NCI-H226 (cell line): ENCODE measurements at regions not wholly inside any gene's neighbourhood (a gene's known extent, or its start where the extent isn't known, plus 50 kb on each side); places are given as distances from the start of the nearest gene placed in this dataset.

ENCODE experiments used
- DNase-seq: peaks from one replicate; pipeline ENCODE4 v3.0.0-alpha.2; 2015

DNA sequence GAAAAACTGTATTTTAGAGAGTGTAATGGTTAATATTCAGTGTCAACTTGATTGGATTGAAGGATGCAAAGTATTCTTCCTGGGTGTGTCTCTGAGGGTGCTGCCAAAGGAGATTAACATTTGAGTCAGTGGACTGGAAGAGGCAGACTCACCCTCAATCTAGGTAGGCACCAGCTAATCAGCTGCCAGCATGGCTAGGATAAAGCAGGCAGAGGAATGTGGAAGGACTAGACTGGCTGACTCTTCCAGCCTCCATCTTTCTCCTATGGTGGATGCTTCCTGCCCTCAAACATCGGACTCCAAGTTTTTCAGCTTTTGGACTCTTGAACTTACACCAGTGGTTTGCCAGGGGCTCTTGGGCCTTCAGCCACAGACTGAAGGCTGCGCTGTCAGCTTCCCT, 740.3 kb downstream of the RNF144A start:
- DNase-seq, result peak; percentile 17

DNA sequence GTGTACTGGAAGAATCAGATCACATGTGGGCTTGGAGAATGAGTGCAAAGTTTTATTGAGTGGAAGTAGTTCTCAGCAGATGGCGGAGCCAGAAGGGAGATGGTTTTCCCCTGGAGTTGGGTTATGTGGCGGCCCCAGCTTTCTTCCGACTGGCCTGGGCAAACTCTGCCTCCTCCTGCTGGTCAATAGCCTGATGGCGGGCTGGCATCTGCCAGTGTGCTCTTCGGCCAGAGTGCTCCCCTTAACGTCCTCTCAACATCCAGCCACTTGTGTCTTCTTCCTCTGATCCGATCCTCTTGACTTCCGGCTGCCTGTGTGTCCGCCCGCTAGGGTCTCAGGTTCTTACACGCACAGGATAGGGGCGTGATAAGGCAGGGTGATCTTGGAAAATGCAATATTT, 741.3 kb downstream of the RNF144A start:
- no peak for DNase-seq

DNA sequence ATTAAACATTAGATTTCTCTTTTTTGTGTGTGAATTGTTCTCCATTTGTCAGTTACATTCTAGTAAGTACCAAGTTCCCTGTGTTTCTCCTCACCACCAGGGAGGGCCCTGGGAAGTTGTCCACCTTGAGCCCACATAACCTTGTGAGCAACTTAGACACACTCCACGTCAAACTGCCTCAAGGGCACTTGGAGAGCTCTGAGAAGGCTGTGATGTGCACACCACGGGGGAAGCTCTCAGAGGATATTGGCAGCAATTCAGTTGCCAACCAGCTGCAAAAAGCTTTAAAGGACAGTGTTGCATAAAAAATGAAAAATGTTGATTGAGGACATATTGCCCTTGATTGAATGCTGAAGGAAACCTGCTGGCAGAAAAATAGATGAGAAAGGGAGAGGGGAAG, 743.6 kb downstream of the RNF144A start:
- DNase-seq, result no peak

DNA sequence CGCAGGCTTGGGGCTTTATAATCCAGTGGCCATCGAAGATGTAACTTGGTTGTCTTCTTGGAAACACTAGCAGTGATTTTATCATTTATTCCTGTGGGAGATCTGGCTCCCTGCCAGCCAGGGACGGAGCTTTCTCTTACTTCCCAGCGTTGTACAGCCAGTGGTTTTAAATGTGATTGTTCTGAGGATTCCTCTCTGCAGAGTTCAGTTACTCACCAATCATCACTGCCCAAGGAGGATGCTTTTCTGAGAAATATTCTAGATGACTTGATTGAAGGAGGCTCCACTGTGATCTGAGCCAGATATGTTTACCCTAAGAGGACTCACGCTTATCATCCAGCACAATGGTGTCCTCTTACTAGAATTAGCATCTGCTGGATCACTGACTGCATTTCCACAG, 744.3 kb downstream of the RNF144A start:
- no peak for DNase-seq

DNA sequence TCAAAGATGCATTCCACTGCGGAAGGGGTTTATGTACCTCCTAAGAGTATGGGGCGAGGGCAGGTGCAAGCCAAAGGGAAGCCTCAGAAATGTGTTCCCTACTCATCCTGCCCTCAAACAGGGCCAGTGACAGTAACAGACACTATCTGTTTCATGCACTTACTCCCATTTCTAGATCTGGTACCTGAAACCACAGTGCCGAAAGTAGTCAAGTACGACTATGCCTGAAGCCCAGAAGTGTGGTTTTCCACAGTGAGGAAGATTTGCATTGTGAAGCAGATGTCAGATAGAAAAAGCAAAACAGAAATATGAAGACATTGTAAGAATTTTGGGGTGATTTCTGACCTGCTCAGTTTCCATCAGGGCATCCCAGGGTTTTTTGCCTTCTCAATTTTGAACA, 748.7 kb downstream of the RNF144A start:
- no peak for DNase-seq

DNA sequence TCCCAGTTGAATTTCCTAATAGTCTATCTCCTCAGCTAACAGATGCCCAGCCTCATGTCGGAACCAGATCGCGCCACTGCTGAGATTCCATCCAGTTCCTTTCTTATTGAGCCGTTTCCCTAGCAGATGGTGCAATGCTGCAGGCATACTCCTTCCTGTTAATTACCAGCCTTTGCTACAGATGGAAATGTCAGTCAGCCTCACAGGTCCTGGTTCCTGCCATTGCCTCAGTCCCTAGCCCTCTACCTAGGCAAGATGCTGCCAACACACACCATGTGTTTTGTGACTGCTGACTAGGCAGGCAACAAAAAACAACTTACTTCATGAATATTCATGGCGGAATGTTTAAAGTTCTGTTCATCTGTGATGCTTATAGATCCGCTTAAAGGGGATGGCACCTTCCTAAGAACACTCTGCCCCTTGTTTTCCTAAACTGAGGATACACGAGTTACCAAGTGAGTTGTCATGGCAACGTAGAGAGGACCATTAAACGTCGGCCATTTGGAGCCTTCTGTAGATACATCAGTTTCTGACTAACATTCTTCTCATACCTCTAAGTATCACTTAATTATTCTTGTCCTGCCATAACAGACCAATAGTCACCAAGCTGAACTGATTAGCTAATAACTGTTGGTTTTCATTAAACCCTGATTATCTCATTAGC, 749.5 kb downstream of the RNF144A start:
- no peak for DNase-seq

DNA sequence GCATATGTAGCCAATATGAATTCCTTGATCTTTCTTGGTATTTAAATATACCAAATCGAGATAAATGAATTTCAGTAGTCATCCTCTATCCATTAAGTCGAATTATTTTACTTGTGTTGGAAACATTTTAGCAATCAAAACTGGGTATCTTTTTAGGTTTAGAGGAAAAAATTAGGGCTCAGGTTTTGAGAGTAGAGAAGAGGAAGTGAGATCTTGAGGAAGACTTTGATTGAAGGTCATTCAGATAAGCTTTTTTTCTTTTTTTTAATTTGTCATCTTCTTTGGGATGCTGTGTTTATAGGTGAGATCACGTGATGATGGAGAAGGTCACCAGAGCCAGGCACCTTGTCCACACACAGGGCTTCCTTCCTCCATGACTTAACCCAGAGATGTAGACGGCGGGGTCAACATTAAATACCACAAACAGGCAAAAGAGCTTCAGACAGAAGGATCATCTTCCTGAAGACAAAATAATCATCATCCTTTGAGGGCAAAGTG, 750.1 kb downstream of the RNF144A start:
- no peak for DNase-seq

DNA sequence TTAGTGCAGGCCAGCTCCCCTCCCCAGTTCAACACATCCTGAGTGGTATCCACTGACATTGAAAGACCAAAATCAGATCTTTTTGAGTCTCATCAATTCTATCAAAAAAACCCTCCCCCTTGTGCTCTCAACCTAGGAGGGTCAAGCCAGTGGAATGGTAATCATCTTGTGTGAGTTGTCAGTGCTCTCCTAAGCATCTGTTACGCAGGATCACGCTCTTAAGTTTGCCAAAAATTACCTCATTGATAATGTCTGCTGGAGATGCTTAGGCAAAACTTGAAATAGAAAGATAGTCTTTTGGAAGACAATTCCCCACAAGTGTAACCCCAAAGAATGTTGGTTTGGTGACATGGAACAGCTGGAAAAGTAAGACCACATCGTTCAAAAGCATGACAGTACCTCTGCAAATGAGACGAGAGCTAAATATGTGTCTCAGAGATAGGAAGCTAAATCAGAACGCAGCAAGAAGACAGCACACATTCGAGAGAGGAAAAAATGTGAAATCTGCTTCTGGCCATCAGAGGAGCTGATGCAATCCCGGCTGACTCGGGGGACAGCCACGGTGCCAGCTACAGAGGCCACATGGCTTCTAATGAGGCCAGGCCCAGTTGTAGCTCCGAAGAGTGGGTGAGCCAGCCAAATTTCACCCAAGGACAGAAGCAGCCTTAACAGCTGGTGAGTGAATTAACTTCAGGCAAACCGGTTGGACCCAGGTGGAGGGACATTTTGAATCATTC, 753.9 kb downstream of the RNF144A start:
- no peak for DNase-seq

DNA sequence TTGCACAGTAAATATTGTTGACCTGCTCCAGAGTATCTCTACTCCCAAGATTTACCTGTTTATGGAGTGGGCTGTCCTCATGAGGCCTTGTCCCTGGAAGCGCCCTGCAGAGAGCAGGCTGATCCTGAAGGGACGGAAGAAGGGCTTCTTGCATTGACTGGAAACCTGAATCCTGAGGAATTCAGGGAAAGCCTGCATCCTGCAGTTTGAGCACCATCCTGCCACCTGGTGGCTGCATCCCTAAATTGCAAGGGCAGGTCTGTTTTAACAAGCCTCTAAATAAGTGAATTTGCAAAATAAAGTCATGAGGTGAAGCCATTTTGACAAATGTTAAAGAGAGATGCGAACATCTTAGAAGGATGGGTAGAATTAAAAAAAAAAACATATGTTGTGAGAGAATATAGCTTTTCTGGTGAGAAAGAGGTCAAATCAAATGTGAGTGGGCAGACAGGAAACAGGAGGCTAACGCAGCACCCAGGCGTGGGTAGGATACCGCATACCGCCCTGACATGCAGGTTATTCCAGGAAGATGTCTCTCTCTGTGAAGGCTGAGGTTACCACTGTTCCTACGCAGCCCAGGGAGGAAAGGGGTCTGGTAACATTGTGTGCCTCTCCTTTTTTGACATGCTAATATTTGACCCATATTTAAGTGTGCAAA, 754.9 kb downstream of the RNF144A start:
- no peak for DNase-seq

DNA sequence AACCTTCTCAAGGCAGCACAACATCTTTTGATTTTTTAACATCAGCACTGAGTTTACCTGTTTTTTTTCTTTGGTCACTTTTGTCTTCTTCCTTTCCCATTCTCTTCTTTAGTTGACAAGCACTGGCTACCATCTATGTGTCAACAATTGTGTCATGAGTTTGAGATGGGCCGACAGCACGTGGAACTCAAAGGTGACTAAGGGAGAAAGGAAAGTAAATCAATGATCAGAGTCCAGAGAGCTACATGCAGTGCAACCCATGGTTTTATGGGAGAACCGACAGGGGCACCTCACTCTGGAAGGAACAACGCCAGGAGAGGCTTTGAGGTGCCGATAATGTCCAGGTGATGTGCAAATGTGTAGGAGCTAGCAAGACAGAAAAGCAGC, 755.5 kb downstream of the RNF144A start:
- no peak for DNase-seq

DNA sequence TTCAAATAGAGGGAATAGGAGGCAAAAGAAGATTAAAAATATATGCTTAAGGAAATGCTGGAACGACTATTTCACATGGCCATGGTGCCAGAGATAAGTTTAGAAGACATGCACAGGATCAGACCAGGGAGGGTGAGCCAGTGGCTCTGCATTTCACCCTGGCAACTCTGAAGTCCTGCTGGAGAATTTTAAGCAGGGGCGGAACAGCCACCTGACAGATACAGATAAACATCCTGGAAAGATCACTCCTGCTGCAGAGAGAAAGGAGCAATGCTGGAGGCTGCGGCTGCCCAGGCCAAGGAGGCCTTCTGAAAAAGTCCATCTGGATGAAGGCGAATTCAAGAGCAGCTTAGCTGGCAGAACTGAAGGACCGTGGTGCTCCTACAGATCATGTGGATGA, 755.9 kb downstream of the RNF144A start:
- DNase-seq, result no peak

DNA sequence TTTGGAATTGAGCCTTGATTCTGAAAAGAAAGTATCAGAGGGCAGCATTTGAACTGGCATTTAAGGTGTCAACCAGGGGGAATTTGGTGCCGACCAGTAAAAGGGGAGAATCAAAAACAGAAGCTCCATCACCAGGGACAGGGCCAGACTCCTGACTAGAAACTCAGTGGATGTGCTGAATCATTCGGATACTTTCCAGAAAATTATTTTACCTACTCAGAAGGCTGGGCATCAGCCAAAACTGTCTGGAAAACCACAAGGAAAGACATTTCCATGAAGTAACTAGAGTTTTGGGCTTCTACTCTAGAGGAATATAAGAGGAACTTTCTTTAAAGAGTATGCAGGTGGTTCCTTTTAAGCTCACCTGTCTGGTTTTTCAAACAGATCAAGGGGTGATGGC, 756.6 kb downstream of the RNF144A start:
- peak; percentile 69 for DNase-seq

DNA sequence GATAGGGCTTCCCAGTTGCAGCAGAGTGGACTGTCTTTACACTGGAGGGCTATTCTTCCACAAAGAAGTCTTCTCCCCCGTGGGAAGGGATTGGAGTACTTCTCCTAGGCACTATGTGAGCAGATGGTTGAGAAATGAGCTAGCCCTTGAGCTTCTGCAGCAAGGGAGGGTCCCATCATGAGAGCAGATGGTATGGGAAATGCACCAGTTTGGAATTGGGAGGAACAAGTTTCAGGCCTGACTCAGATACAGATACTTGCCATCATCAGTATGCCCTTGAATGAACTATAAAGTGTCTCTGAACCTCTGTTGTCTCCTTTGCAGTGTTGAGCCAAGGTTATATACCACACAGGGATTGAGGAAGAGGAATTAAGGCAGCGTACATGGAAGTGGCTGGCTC, 757.4 kb downstream of the RNF144A start:
- DNase-seq, result no peak

DNA sequence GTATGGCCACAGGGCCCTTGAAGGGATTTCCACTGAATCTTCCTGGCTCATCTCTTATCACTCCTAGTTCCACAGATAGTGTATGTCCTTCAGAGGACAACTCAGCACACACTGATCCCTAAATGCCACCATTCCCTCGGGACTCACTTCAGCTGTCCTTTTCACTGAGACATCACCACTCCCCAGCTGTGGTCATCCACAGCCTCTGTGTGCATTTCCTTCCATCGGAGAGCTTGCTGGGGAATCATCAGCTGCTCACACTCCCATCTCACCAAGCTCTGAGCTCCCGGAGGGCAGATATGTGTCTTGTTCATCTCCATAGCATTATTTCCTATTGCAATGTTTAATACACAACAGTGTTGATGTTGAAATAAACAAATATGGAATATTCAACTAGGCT, 759.5 kb downstream of the RNF144A start:
- DNase-seq, result no peak

DNA sequence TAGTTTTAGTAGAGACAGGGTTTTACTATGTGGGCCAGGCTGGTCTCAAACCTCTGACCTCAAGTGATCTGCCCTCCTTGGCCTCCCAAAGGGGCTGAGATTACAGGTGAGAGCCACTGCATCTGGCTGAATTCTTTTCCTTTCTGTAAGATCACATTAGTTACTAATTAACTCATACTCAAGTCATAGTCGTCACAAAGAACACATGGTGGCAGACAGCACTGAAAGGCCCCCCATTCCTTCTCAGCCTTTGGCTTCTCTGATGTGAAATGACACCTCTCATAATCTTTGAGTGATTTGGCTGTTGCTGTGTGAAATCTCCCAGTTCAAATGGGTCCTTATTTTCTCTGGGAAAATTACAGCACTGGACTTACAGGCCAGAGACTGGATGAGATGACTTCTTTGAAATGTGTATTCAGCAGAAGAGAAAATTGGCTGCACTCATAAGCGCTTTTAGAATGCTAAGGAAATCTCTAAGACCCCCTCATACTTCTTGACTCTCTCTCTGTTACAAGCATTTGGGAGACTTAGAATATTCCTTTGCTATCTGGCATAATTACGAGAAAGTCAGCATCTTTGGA, 764.8 kb downstream of the RNF144A start:
- DNase-seq, result no peak

DNA sequence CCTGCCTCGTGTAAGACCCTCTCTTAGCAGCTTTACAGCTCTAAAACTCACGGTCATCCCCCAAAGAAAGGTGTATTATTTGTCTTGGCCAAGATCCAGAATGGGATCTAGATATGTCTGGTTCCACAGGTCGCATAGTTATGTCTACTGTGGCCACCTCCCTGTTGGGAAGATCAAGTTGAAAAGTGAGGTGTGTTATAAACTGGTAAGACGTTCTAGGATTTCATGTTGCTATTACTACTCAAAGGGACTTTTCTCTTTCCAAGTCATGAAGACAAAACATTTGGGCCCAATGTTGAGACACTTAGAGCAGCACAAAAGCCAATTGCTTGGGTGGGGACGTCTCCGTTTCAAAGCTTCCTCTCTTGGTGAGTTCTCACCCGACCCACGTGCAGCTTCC, 766.0 kb downstream of the RNF144A start:
- DNase-seq, result no peak

DNA sequence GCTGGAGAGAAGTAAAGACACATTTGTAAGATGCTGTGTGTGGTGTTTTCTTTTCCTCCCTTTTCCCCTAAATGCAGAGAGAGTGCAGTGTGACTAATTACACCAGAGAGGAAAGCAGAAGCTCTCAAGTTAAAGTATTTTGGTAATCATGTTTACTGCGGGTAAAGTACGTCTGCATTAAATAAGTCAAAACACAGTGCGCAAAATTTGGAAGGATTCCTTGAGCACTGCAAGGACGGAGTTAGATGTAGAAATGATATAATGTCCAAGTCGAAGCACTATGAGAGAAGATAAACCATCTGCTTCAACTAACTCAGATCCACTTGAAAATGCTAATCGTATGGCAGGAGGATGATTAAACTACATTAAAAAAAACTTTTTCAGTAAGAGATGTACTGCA, 766.5 kb downstream of the RNF144A start:
- DNase-seq, result no peak

DNA sequence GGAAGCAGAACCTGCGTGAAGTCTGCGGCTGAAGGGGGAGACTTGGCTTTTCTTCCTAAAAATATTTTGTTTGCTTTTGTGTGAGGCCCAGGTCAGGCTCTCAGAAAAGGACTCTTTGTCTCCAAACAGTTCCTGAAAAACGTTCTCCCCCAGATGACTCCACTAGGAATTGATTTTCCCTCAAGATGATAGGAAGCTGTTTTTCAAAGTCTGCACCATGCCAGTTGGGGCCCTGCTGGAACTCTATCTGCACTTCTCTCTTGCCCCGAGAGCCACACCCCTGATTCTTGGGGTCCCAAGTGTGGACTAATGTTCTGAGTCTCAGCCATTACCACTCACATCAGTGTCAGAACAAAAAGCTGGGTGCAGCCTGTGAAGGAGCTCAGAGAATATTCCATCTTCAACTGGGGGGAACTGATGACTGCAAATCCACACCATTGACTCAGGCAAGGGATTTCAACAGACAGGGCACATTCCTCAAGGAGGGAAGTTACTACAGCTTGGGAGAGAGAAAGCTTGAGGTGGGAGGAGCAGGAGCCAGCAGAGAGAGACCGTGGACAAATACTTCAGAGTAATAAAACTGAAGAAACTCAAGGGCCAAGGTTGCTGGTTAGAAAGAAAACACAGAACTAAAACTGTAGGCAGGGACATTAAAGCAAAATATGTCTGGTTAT, 768.3 kb downstream of the RNF144A start:
- DNase-seq, result peak; percentile 80

DNA sequence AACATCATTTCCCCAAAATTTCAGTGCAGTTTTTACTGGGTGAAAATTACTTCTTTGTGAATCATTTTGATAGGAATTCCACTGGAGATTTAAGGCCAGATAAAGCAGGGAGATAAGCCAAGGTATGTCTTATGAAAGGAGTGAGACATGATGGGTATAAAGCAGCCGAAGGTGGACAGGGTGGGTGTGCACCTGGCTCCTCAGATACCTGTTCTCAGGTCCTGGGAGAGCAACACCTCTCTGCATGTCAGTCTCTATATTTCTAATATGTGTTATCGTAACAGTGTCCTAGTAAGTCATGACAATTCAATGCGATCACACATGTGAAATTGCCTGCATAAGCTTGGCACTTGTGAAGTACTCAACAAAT, 768.8 kb downstream of the RNF144A start:
- DNase-seq, result no peak

DNA sequence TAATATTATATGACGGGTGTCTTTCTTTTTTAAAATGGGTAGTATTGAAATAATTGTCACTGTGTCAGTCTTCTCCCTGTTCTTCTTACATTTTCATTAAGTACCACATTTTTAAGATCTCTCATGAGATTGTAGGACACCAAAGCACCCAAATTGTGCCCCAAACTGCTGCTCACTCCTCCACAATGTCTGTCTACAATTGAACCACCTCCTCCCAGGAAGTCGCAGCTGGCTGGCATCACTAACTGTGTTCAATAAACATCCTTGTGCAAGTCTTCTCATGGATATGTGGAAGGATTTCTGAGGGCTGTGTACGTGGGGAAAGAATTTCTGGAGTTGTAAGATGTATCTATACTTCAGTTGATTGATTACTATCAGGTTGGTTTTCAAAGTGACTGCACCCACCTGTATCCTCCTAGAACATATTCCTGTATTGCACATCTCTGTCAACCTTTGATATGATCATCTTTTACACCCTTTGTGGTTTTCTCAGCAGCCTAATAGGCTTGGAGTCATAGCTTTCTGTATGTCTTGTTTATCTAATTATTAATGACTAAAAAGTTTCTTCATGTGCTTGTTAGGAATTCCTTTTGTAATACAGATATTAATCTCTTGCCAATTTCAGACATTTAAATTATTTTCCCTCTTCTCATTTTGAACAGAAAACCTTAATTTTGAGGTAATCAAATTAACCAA, 774.9 kb downstream of the RNF144A start:
- peak; percentile 54 for DNase-seq

DNA sequence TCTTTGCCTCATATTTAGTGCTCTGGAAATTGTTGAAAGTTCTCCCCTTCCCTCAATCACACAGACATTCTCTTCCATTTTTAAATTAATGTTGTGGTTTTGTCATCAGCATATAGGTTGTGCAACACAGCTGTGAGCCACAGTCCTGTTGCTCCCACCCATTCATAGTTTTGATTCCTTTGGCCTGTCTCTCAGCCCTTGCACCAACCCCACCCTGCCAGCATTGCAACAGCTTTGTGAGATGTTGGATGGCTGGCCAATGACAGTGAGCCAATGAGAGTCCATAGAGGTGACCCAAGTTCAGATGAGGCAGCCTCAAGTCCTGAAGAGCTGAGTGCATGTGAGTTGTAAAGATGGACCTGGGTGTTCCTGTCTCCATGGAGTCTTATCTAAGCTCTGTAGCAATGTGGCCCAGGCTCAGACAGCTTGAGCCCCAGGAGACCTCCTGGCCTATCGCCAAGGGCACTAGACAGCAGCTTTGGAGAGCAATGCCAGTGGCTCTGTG, 775.5 kb downstream of the RNF144A start:
- peak; percentile 94 for DNase-seq
